Epithelial cell of esophagus (primary cell): ENCODE measurements at regions not wholly inside any gene's neighbourhood (a gene's known extent, or its start where the extent isn't known, plus 50 kb on each side); places are given as distances from the start of the nearest gene placed in this dataset.

Source experiments
- DNase-seq: peaks from one replicate; pipeline ENCODE4 v3.0.0; 2010; ENCODE audit warnings: low read depth
- H3K4me3 ChIP-seq: 2 replicates; pipeline ENCODE4 v1.5.1; 2011; ENCODE audit warnings: mild to moderate bottlenecking, low read length, control low read depth
- CTCF ChIP-seq: IDR thresholded peaks from 2 replicates; pipeline ENCODE4 v1.5.1; 2011; ENCODE audit warnings: low read depth, mild to moderate bottlenecking, low read length, control low read depth, inconsistent platforms; ENCODE audit not compliant: insufficient read depth; ENCODE audit errors: missing control alignments

DNA sequence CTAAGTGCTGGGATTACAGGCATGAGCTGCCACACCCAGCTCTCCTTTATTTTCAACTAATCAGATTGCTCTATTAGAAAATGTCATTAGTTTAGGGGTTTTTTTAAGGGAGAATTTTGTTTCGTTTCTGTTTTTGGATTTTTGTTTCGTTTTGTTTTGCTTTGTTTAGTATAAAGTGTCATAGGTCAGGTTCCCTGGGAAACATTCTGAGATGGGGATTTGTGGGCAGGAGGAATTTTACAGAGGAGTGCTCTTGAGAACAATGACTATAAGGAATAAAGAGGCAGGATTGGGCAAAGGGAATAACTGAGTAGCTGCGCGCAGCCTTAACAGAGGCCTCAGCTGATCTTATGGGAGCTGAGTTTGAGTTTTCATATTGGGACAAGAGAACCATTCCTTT lies 86.8 kb upstream of the NR2F2 start:
- H3K4me3 ChIP-seq = no peak overlapping the region

DNA sequence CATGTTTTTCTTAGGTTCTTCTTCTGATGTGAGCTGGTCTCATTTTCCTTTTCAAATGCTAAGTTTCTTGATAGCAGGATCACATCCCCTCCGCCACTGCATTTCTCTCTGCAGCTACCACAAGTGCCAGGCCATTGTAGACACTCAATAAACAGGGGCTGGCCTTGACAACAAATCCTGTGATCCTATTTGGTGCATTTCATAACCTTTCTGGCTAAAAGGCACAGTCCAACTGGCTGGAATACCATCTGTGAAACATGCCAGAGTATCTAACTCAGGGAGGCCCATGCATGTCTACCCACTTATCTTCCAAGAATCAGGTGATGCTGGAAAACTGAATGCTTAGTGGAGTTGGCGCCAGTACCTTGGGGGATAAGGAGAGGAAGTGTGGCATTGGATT lies 85.2 kb upstream of the NR2F2 start:
- DNase-seq = no peak
- H3K4me3 ChIP-seq = no peak overlapping the region
- no peak for TF ChIP-seq CTCF

More for the DNA sequence above, 86.8 kb upstream of the NR2F2 start:
- DNase-seq = no peak
- TF ChIP-seq CTCF = no peak

DNA sequence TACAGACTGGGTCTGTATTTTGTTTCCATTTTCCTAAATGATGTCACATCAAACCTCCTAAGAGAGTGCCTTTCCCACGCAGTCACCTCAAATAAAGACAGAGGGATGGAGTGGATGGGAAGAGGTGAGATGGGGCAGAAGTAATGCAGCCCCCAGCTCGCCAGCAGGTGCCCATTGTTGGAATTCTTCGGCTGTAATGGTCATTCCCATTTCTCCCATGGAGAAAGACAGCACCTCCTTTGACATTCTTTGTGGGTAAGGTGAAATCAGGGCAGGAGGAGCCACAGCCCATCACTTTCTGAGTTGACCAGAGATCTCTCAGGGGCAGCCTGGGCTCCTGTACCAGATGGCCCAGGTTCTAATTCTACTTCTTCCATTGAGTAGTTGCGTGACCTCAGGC lies 84.4 kb upstream of the NR2F2 start:
- DNase-seq = no peak
- H3K4me3 ChIP-seq = no peak overlapping the region
- TF ChIP-seq CTCF = no peak

DNA sequence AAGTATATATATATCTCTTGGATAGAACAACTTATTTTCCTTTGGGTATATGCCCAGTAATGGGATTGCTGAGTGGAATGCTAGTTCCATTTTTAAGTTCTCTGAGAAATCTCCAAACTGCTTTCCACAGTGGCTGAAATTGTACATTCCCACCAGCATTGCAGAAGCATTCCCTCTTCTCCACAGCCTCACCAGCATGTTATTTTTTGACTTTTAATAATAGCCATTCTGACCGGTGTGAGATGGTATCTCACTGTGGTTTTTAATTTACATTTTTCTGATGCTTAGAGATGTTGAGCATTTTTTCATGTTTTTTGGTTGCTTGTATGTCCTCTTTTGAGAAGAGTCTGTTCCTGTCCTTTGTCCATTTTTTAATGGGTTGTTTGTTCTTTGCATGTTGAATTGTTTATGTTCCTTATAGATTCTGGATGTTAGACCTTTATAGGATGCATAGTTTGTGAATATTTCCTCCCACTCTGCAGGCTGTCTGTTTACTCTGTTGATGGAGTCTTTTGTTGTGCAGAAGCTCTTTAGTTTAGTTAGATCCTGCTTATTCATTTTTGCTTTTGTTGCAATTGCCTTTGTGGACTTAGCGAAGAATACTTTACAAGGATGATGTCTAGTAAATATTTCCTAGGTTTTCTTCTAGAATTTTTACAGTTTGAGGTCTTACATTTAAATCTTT lies 82.7 kb upstream of the NR2F2 start:
- TF ChIP-seq CTCF = no peak
- DNase-seq = no peak
- no peak overlapping the region for H3K4me3 ChIP-seq

DNA sequence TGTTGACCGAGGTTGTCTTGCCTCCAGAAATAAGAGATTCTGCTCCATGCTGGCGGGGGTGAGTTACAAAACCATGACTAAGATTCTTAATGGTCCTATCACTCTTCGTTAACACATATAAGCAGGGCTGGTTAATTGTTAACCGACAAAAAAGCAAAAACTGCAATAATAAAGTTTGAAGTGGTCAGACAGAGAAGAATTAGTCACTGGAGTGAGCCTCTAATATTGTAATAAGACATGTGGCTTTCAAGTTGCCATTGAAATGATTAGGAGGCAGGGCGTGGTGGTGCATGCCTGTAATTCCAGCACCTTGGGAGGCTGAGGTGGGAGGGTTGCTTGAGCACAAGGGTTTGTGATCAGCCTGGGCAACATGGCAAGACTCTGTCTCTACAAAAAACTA lies 78.4 kb upstream of the NR2F2 start:
- no peak for TF ChIP-seq CTCF
- DNase-seq = no peak
- H3K4me3 ChIP-seq = no peak overlapping the region

DNA sequence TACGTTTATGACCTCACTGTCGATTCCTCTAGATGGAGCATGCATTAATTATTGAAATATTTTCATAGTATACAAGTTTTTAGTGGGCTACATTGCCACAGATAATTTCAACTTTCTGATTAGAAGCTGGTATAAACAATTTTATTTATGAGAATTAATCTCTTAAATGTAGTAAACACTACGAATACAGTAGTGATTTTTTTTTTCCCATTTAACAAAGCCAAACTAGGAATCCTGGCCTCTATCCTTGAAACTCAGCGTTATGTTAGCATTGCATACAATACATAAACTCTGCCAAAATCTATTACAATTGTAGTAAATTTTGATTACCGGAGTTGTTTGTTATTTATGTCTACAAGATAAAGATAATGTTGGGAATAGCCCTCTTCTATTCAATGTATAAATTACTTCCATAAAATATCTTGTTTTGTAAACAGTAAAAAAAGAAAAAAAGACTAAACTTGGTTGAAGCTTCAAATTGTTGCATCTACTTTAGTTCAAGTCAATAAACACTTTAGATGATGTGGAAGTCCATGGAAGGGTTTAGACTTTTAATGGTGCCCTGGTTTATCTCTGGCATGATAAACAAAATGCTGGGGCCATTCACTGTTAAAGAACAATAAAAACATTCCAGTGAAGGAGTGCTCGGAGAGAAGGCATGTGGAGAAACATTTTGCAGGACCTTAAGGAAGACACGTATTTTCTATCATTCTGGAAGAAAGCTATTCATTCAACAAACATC lies 77.3 kb upstream of the NR2F2 start:
- no peak for DNase-seq
- H3K4me3 ChIP-seq = no peak overlapping the region

More for the DNA sequence above, 77.3 kb upstream of the NR2F2 start:
- no peak for TF ChIP-seq CTCF
